ENCODE measurements at regions not wholly inside any gene's neighbourhood (a gene's known extent, or its start where the extent isn't known, plus 50 kb on each side); places are given as distances from the start of the nearest gene placed in this dataset.

DNA sequence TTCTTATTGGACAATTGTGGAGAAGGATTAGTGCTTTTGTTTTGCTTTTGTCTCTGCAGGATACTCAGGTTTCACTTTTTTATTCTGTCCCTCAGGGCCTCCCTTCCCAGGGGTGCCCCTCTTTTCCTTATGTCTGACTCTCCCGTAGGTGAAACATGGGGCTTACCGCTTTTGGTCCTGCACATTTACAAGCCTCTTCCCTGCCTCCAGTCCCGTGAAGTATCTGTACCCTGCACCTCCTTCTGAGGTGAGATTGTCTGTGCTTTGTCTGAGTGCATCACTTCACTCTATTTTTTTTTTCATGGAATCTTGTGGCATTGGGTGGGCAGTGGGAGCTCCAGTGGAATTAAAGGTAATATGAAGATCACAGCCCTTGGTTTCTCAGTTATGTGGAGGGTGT lies 758.1 kb upstream of the TPTE start:
- H3K9ac ChIP-seq (ENCODE audit: low read length) = no peak overlapping the region
- no peaks in the 10 kb centered on the region for H3K4me1 ChIP-seq (ENCODE audit: control insufficient read depth in 1 of 2, insufficient read depth in 2 of 2, low read length in 2 of 2)
- H3K9me2 ChIP-seq (ENCODE audit: insufficient read depth) = no peaks in the 10 kb centered on the region
- H2AFZ ChIP-seq (ENCODE audit: low read depth, low read length, poor library complexity, severe bottlenecking) = no peak overlapping the region
- ChIA-PET CTCF (no interaction called here), POLR2A (no interaction called here), RAD21 (ENCODE audit: low non-redundant PET in 1 of 2, low total read pairs in 2 of 2, uncharacterized antibody in 2 of 2, unreplicated experiment in 2 of 2) (no interaction called here)
- ATAC-seq (no peak), DNase-seq (ENCODE audit: low read depth, low spot score) (no peak)
- intact Hi-C loops (cut with micrococcal nuclease) = no loop called here
- H3K79me2 ChIP-seq (ENCODE audit: insufficient read depth, low read length) = no peaks in the 10 kb centered on the region
- H4K20me1 ChIP-seq (ENCODE audit: insufficient read depth) = no peaks in the 10 kb centered on the region
- no peak overlapping the region for H3K4me3 ChIP-seq (replicated peaks in 1 of 2; ENCODE audit: low read depth in 1 of 2, low read length in 2 of 2)
- H3K4me2 ChIP-seq (ENCODE audit: low read length) = no peak overlapping the region
- H3K27ac ChIP-seq (ENCODE audit: low read depth, low read length) = no peak overlapping the region
- no TSS peak for BruUV-seq (replicated peaks)
- no peaks in the 10 kb centered on the region for H3K36me3 ChIP-seq (ENCODE audit: control insufficient read depth in 1 of 2, insufficient read depth in 2 of 2, low read length in 2 of 2)
- H3K27me3 ChIP-seq (ENCODE audit: insufficient read depth, low read length) = no peaks in the 10 kb centered on the region
- no peak for TF ChIP-seq ELF1 (IDR thresholded peaks at IDR 0.05; ENCODE audit: borderline replicate concordance, low read depth)
- TF ChIP-seq FOSL1 (IDR thresholded peaks at IDR 0.05; ENCODE audit: low read depth) = no peak
- TF ChIP-seq SIN3A (IDR thresholded peaks at IDR 0.05; ENCODE audit: low read depth) = no peak
- TF ChIP-seq EGR1 (IDR thresholded peaks at IDR 0.05; ENCODE audit: low read depth) = no peak
- TF ChIP-seq CEBPB (IDR thresholded peaks at IDR 0.05; ENCODE audit: low read depth) = no peak
- no peak for TF ChIP-seq POLR2AphosphoS5 (IDR thresholded peaks at IDR 0.05; ENCODE audit: low read depth, low read length)
- no peak for TF ChIP-seq EZH2 (IDR thresholded peaks at IDR 0.05)
- no peak for TF ChIP-seq SP1 (IDR thresholded peaks at IDR 0.05; ENCODE audit: low read depth)
- TF ChIP-seq TCF7L2 (IDR thresholded peaks at IDR 0.05; ENCODE audit: borderline replicate concordance, extremely low read depth, insufficient read depth, insufficient read length) = no peak
- no peak for TF ChIP-seq REST (IDR thresholded peaks at IDR 0.05; ENCODE audit: low read depth)
- TF ChIP-seq CBX3 (IDR thresholded peaks at IDR 0.05; ENCODE audit: low read depth) = no peak
- peaks cover 72 to 73% of the 10 kb centered on the region in 2 experiments for H3K9me3 ChIP-seq (ENCODE audit: control insufficient read depth in 1 of 2, insufficient read depth in 1 of 2, low read depth in 1 of 2, low read length in 2 of 2)

All from HCT116 (cell line).